GM12873 (cell line): ENCODE measurements at regions not wholly inside any gene's neighbourhood (a gene's known extent, or its start where the extent isn't known, plus 50 kb on each side); places are given as distances from the start of the nearest gene placed in this dataset.

ENCODE experiments used
- TF ChIP-seq, protein P1 (sequence below): IDR thresholded peaks from 2 replicates; pipeline ENCODE4 v1.5.1; 2012; ENCODE audit warnings: low read depth, mild to moderate bottlenecking, moderate library complexity, low read length, control low read depth; ENCODE audit not compliant: insufficient read depth; ENCODE audit errors: missing control alignments

DNA sequence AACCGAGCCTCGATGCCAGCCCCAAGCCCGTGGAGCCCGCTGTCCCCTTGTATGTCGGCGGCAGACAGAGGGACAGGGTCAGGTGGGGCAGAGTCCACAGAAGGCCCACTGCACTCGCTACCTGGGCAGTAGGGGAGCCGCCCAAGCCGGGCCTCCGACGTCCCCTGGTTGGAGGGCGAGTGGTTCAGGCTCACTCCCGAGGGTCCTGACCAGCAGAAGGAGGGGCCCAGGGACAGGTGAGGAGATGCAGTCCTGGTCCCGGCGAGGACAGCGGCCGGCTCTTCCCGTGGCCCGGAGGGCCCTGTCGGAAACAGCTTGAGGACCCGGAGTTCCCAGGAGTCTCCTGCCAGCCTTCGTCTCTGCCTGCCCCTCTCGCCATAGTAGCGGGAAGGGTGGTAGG, 216.7 kb upstream of the SFSWAP start:
- TF ChIP-seq, protein P1, sequence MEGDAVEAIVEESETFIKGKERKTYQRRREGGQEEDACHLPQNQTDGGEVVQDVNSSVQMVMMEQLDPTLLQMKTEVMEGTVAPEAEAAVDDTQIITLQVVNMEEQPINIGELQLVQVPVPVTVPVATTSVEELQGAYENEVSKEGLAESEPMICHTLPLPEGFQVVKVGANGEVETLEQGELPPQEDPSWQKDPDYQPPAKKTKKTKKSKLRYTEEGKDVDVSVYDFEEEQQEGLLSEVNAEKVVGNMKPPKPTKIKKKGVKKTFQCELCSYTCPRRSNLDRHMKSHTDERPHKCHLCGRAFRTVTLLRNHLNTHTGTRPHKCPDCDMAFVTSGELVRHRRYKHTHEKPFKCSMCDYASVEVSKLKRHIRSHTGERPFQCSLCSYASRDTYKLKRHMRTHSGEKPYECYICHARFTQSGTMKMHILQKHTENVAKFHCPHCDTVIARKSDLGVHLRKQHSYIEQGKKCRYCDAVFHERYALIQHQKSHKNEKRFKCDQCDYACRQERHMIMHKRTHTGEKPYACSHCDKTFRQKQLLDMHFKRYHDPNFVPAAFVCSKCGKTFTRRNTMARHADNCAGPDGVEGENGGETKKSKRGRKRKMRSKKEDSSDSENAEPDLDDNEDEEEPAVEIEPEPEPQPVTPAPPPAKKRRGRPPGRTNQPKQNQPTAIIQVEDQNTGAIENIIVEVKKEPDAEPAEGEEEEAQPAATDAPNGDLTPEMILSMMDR = no peak

DNA sequence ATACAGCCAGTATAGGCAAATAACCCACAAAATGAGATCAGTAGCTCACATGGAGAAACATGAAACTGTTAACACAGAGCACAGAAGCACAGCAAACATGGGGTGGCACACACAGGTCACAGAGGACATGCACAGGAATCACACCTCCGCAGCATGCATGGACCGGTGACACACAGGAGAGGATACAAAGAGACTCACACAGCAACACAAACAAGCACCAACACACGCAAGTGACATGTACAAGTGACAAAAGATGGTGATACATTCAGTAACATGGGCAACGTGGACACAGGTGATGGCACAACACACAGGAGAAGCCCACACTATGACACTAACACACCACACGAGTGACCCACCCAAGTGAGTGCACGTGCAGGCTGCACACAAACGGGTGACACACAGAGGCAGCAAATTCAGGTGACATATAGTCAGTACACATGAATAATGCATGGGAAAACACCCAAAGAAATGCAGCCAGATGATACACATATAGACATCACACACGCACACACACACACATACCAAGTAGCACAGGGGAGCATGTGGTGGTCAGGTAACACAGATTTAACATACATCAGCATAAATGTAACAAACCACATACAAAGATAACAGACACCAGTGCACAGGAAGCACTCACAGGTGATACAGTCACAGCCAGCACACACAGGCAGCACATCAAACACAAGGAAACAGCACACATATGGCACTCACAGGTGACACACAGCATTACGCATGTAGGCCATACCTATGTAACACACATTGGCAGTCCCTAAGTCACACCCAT, 216.0 kb upstream of the SFSWAP start:
- TF ChIP-seq, protein P1 = no peak

DNA sequence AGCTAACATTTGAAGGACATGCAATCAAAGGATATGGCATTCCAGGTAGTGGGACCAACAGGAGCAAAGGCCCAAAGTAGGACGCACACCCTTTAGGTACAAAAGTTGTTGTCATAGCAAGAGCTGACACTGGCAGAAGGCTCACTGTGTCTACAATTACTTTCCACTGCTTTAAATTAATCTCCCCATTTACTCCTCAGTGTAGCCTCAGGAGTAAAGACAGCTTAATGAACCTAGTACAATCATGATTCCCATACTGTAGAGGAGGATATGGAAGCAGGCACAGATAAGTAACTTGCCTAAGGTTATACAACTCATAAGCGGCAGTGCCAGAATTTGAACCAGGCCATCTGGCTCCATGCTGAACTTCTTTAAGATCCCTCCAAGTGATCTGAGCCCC, 212.9 kb upstream of the SFSWAP start:
- TF ChIP-seq, protein P1 = no peak

DNA sequence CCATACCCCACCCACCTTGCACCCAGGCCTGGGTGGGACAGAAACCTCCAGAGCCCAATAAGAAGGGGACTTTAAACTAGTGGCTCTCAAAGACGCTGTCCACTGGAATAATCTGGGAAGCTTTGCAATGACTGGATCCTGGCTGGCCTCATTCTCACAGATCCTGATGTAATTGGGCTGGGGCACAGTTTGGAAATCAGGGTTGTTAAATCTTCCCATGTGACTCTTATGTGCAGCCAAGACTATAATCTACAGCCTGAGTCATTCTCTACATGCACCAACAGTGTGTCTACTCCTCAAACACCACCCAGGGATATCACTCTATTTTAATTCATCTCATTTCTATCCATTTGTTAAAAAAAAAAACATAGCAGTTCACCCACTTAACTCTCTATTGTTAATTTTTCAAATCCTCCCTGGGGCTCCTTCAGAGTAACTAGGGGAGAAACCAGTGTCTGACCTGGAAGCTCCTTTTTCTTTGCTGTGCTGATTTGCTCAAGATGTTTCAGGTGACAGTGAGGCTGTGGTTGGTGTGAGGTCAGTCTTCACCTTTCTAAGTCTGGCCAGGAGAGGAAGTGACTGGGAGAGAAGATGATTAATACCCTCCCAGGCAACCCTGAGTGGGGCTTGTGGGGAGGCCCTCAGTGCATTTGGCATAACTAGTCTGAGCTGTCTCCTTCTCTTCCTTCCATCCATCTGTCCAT, 211.6 kb upstream of the SFSWAP start:
- TF ChIP-seq, protein P1 = no peak

DNA sequence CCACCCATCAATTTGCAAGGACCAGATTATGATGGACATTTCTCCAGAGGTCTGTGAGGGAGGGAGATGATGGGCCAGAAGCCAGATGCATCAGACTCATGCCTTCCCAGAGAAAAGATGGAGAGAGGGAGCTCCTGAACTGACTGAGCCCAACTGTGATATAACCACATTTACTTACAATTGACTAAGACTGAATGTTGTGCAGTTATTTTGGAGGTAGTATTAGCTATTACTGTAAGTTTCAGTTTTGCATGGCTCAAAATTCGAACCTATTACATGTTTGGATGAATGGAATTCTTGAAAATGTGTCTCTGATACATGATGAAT, 211.1 kb upstream of the SFSWAP start:
- TF ChIP-seq, protein P1 = no peak

DNA sequence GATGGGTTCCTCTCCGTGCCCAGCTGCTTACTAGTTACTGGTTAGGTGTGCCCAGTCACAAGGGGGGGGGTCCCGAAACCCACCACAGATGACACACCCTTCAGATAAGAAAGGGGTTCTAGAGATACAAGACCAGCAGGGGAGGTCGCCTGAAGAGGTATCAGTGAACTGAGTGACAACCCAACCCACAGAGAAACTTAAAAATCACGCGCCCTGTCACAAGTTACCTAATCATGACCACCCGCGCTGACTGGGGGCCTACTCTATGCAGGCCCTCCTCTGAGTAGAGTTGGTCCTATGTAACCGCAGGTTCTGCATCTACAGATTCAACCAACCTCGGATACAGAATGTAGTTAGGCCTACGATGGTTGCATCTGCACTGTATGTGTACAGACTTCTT, 210.3 kb upstream of the SFSWAP start:
- TF ChIP-seq, protein P1 = no peak

DNA sequence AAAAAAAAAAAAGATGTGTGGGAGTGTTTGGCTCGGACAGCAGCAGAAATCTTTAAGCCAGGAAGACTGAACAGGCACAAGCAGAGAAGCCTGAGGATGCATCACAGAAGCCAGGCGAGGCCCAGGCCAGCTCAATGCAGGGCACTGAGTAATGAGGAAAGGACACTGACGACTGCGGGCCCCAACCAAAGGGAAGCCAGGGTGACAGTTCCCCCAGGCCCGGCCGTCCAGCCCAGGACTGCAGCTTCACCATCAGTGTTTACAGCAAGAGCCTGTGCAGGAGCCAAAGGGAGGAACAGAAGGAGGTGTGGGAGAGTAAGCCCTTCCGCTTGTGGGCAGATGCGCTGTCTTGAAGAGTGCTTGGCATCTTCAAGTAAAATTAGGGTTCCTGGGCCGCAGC, 205.3 kb upstream of the SFSWAP start:
- TF ChIP-seq, protein P1 = no peak
